OCI-LY3 (cell line): ENCODE measurements at regions not wholly inside any gene's neighbourhood (a gene's known extent, or its start where the extent isn't known, plus 50 kb on each side); places are given as distances from the start of the nearest gene placed in this dataset.

Source experiments
- H2AFZ ChIP-seq: fragments of 200-600, 300-600 bp; shearing (Covaris generic); 2 replicates; pipeline ENCODE4 v1.6.0; 2014; ENCODE audit warnings: antibody characterized with exemption, low read depth, low read length
- H3K27ac ChIP-seq: fragments of 200-600, 300-600 bp; sonication (generic); 2 replicates; pipeline ENCODE4 v1.5.1; 2014; ENCODE audit warnings: mild to moderate bottlenecking, low read length, moderate library complexity, mixed read lengths
- H3K27me3 ChIP-seq: fragments of 200-600, 300-600 bp; sonication (generic); 2 replicates; pipeline ENCODE4 v1.6.1; 2014; ENCODE audit warnings: low read depth, low read length, mixed read lengths
- H3K36me3 ChIP-seq: fragments of 200-600, 300-600 bp; sonication (generic); replicated peaks from 2 replicates; pipeline ENCODE3; 2014; ENCODE audit warnings: low read depth, low read length, mixed read lengths
- H3K4me1 ChIP-seq: fragments of 300-600, 200-600 bp; sonication (generic); 2 replicates; pipeline ENCODE4 v1.6.1; 2014; ENCODE audit warnings: low read length, mixed read lengths
- H3K4me2 ChIP-seq: fragments of 200-600, 300-600 bp; sonication (generic); 2 replicates; pipeline ENCODE4 v1.6.1; 2014; ENCODE audit warnings: low read length, mixed read lengths
- H3K4me3 ChIP-seq: fragments of 300-600, 200-600 bp; sonication (generic); 2 replicates; pipeline ENCODE4 v1.5.1; 2014; ENCODE audit warnings: antibody characterized with exemption, mild to moderate bottlenecking, low read length, moderate library complexity
- H3K79me2 ChIP-seq: fragments of 300-600, 200-600 bp; shearing (Covaris generic); 2 replicates; pipeline ENCODE4 v1.6.1; 2014; ENCODE audit warnings: mild to moderate bottlenecking, low read length, mixed read lengths
- H3K9ac ChIP-seq: fragments of 300-600, 200-600 bp; shearing (Covaris generic); 2 replicates; pipeline ENCODE4 v1.6.0; 2014; ENCODE audit warnings: mild to moderate bottlenecking, low read length, moderate library complexity
- H3K9me3 ChIP-seq: fragments of 200-600, 300-600 bp; shearing (Covaris generic); 2 replicates; pipeline ENCODE4 v1.6.1; 2014; ENCODE audit warnings: low read length, mixed read lengths; ENCODE audit not compliant: insufficient read depth
- H4K20me1 ChIP-seq: fragments of 200-600, 300-600 bp; sonication (generic); 2 replicates; pipeline ENCODE4 v1.6.1; 2016; ENCODE audit warnings: low read length, mixed read lengths; ENCODE audit not compliant: insufficient read depth
- EZH2phosphoT487 ChIP-seq: fragments of 200-600 bp; shearing (Covaris generic); IDR thresholded peaks from 2 replicates; pipeline ENCODE4 v1.6.1; 2018; ENCODE audit warnings: antibody characterized with exemption, mixed run types, low read depth
- TF ChIP-seq, protein P1 (sequence below): fragments of 200-600, 300-600 bp; sonication (generic); IDR thresholded peaks from 2 replicates; pipeline ENCODE4 v1.5.1; 2014; ENCODE audit warnings: antibody characterized with exemption, low read length, low read depth

DNA sequence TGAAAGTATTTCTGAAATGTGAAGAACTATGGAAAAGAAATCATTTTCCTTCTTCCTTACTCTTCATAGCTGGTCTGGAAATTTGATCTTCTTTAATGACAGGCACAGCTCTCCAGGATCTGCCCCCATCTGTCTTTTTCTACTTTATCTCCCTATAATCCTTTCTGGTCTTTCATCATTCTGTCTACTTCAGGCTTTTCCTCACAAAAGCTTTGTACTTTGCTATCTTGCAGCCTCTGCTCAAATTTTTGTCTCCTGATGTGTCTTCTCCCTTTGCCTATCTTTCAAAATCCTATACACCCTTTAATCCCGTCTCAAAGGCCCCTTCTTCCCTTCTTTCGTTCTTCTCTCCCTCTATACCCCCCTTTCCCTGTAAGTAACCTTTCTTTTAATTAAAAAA is 114.9 kb upstream of the ATP10B start:
- H3K36me3 ChIP-seq: no peaks in the 10 kb centered on the region
- no peak for TF ChIP-seq EZH2phosphoT487
- TF ChIP-seq, protein P1, sequence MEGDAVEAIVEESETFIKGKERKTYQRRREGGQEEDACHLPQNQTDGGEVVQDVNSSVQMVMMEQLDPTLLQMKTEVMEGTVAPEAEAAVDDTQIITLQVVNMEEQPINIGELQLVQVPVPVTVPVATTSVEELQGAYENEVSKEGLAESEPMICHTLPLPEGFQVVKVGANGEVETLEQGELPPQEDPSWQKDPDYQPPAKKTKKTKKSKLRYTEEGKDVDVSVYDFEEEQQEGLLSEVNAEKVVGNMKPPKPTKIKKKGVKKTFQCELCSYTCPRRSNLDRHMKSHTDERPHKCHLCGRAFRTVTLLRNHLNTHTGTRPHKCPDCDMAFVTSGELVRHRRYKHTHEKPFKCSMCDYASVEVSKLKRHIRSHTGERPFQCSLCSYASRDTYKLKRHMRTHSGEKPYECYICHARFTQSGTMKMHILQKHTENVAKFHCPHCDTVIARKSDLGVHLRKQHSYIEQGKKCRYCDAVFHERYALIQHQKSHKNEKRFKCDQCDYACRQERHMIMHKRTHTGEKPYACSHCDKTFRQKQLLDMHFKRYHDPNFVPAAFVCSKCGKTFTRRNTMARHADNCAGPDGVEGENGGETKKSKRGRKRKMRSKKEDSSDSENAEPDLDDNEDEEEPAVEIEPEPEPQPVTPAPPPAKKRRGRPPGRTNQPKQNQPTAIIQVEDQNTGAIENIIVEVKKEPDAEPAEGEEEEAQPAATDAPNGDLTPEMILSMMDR: no peak
- H2AFZ ChIP-seq: no peak overlapping the region
- H3K4me3 ChIP-seq: no peak overlapping the region
- H3K4me1 ChIP-seq: no peaks in the 10 kb centered on the region
- H4K20me1 ChIP-seq: no peaks in the 10 kb centered on the region
- H3K27ac ChIP-seq: no peak overlapping the region
- no peaks in the 10 kb centered on the region for H3K27me3 ChIP-seq
- no peaks in the 10 kb centered on the region for H3K9me3 ChIP-seq
- H3K79me2 ChIP-seq: no peaks in the 10 kb centered on the region
- no peak overlapping the region for H3K4me2 ChIP-seq
- H3K9ac ChIP-seq: no peak overlapping the region

DNA sequence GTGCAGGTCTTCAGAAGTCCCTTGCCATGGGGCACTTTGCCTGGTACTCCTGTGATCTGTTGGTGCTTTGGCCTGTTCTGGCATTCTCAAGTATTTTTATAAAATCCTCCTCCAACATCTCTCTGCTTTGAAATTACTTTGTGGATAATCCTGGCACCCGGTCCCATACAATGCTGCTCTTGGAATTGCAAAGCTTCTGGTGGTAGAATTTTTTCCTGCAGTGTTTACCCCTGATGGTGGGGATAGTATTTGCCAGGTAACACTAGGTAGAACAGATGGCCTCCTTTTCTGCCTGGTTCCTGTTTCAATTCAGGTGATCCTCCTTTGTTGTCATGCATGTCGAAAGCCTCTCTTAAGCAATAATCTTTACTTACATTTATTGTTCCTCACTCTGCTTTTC is 109.8 kb upstream of the ATP10B start:
- no peaks in the 10 kb centered on the region for H3K79me2 ChIP-seq
- no peaks in the 10 kb centered on the region for H3K36me3 ChIP-seq
- 0 out of 2 replicates have a peak, but pooled peaks cover 4% of the 10 kb centered on the region for H3K4me1 ChIP-seq
- no peak overlapping the region for H3K4me3 ChIP-seq
- no peak overlapping the region for H3K27ac ChIP-seq
- TF ChIP-seq EZH2phosphoT487: no peak
- TF ChIP-seq, protein P1: no peak
- no peak overlapping the region for H3K9ac ChIP-seq
- no peaks in the 10 kb centered on the region for H3K9me3 ChIP-seq
- no peaks in the 10 kb centered on the region for H4K20me1 ChIP-seq
- no peak overlapping the region for H3K4me2 ChIP-seq
- no peaks in the 10 kb centered on the region for H3K27me3 ChIP-seq
- H2AFZ ChIP-seq: no peak overlapping the region

DNA sequence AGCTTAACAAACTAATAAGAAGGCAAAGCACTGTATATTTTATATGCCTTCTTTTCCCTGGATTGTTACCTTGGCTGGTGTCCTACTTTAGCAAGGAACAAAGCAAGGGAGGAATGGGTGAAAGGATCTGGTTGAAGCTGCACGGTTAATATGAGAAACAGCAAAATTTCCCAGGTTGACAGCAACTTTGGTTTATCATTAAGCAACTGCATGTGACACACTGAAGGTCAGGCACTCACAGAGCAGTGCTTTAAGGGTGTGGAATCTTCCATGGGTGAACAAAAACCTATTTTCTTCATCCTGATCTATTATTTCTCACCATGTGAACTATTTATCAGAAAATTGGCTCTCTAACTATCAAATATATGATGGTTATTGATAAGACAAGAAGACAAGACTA is 109.0 kb upstream of the ATP10B start:
- Histone ChIP-seq H2AFZ (no peak overlapping the region), H3K27ac (no peak overlapping the region), H3K4me1 (0 out of 2 replicates have a peak, but pooled peaks cover 4% of the 10 kb centered on the region), H3K4me2 (no peak overlapping the region), H3K9me3 (no peaks in the 10 kb centered on the region), H3K27me3 (no peaks in the 10 kb centered on the region), H4K20me1 (no peaks in the 10 kb centered on the region), H3K9ac (no peak overlapping the region), H3K79me2 (no peaks in the 10 kb centered on the region), H3K4me3 (no peak overlapping the region), H3K36me3 (no peaks in the 10 kb centered on the region)
- TF ChIP-seq, protein P1: no peak
- no peak for TF ChIP-seq EZH2phosphoT487

DNA sequence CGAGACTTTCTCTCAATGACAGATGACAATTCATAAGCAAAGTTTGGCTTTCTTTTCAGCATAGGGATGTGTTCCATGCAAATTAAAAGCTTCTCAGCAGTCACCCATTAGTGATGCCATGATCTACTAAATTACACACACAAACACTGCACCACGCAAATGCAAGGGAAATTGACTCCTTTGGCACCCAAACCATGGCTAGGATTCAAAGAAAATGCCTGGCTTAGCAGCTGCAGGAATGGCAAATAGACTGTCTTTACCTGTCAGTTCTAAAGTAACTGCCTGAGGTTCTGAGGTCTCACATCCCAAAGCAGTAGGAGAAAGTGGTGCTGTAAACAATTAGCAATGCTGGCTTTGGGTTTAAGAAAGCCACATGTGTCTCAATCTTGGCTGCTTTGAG is 108.6 kb upstream of the ATP10B start:
- H3K27ac ChIP-seq: no peak overlapping the region
- no peak overlapping the region for H2AFZ ChIP-seq
- H3K79me2 ChIP-seq: no peaks in the 10 kb centered on the region
- no peaks in the 10 kb centered on the region for H3K9me3 ChIP-seq
- no peak overlapping the region for H3K9ac ChIP-seq
- no peak overlapping the region for H3K4me2 ChIP-seq
- H3K27me3 ChIP-seq: no peaks in the 10 kb centered on the region
- no peak for TF ChIP-seq EZH2phosphoT487
- TF ChIP-seq, protein P1: no peak
- H3K36me3 ChIP-seq: no peaks in the 10 kb centered on the region
- H3K4me3 ChIP-seq: no peak overlapping the region
- H4K20me1 ChIP-seq: no peaks in the 10 kb centered on the region
- H3K4me1 ChIP-seq: 0 out of 2 replicates have a peak, but pooled peaks cover 4% of the 10 kb centered on the region
